Ovary (tissue), 7 donors: ENCODE measurements at regions not wholly inside any gene's neighbourhood (a gene's known extent, or its start where the extent isn't known, plus 50 kb on each side); places are given as distances from the start of the nearest gene placed in this dataset.

Source experiments
- DNase-seq, 5 donors: peaks; one replicate each; pipeline ENCODE4 v3.0.0-alpha.2; 2019 to 2020
- H3K27ac ChIP-seq, 2 donors: fragments of 200-600 bp; one replicate each; pipeline versions ENCODE4 v1.5.1 to v1.8.0; 2019 to 2022
- H3K27me3 ChIP-seq: fragments of 200-600 bp; one replicate; pipeline ENCODE4 v1.8.0; 2022
- H3K36me3 ChIP-seq: fragments of 200-600 bp; sonication (generic); one replicate; pipeline ENCODE4 v1.5.1; 2019
- H3K4me1 ChIP-seq: one replicate; pipeline ENCODE4 v1.8.1; 2013; ENCODE audit warnings: mild to moderate bottlenecking, moderate library complexity; ENCODE audit not compliant: insufficient read depth
- H3K4me3 ChIP-seq: fragments of 200-600 bp; sonication (generic); one replicate; pipeline ENCODE4 v1.5.1; 2017
- H3K9me3 ChIP-seq, 2 donors: fragments of 200-600 bp in 1 of 2; sonication (generic) in 1 of 2; one replicate each; pipeline versions ENCODE4 v1.5.1 to v1.8.1; 2013 to 2019; ENCODE audit warnings: mild to moderate bottlenecking in 1 of 2, moderate library complexity in 1 of 2
- CTCF ChIP-seq, 3 donors: fragments of 450-650 bp in 2 of 3; fragments of 200-600 bp in 1 of 3; IDR thresholded peaks; one replicate each; pipeline versions ENCODE4 v1.5.1 to v1.8.0; 2016 to 2022; ENCODE audit warnings: antibody characterized with exemption in 3 of 3, mild to moderate bottlenecking in 1 of 3
- EP300 ChIP-seq: sonication (generic); formaldehyde crosslinking; IDR thresholded peaks from one replicate; pipeline ENCODE4 v1.6.1; 2017; ENCODE audit warnings: antibody characterized with exemption
- POLR2A ChIP-seq: fragments of 450-650 bp; IDR thresholded peaks from one replicate; pipeline ENCODE4 v1.6.1; 2017; ENCODE audit warnings: antibody characterized with exemption, mild to moderate bottlenecking, moderate library complexity
- WGBS, 3 donors: extraction: QIAGEN DNeasy Blood & Tissue Kit in 1 of 3; methylation state at CpG; one replicate each; pipeline versions ENCODE4 v1.1.5 to v1.1.7; 2013 to 2017; 5-methylcytosine and 5-hydroxymethylcytosine counted together
- intact Hi-C, 4 donors: fragments of 100-400 bp; cut with DNase I; formaldehyde crosslinking; loops; one replicate each; pipeline versions ENCODE4 v1.11.0 to v1.15.1; 2022 to 2023
- donor health status: DM: no; HTN: no; CAD: no; lungs with moderate emphysema.
- donor health status: DM: no; HTN: no; CAD: no.
- donor health status: Bipolar disorder and iron deficiency.
- donor health status: DM: no; HTN: no; CAD: no.
- donor health status: DM: yes; HTN: yes; CAD: no.

- TF ChIP-seq POLR2A (no peak), EP300 (no peak), CTCF (IDR thresholded peaks at IDR 0.05) (no peak)
- no peaks in the 10 kb centered on the region for H3K36me3 ChIP-seq
- 94 to 99% (median 97%) methylated on average over 3 of the region's 3 CpGs for WGBS, 3 donors
- no peak for DNase-seq
- intact Hi-C loops: no loop called here
- H3K4me1 ChIP-seq: peaks cover 1% of the 10 kb centered on the region
- H3K27ac ChIP-seq: no peak overlapping the region
- no peak overlapping the region for H3K4me3 ChIP-seq
- no peaks in the 10 kb centered on the region for H3K9me3 ChIP-seq
- H3K27me3 ChIP-seq: no peaks in the 10 kb centered on the region
Observed at GRCh38 chr15:36398212-36398611, 181.2 kb upstream of the CDIN1 start.

GRCh38 chr15:36399276-36399675 is 180.2 kb upstream of the CDIN1 start:
- no peaks in the 10 kb centered on the region for H3K36me3 ChIP-seq
- peaks cover 1% of the 10 kb centered on the region for H3K4me1 ChIP-seq
- intact Hi-C loops: no loop called here
- DNase-seq: no peak
- 94 to 97% (median 96%) methylated on average over 9 of the region's 9 CpGs for WGBS, 3 donors
- H3K27me3 ChIP-seq: no peaks in the 10 kb centered on the region
- no peaks in the 10 kb centered on the region for H3K9me3 ChIP-seq
- no peak overlapping the region for H3K27ac ChIP-seq
- no peak overlapping the region for H3K4me3 ChIP-seq
- TF ChIP-seq POLR2A: no peak
- no peak for TF ChIP-seq CTCF (IDR thresholded peaks at IDR 0.05)
- no peak for TF ChIP-seq EP300

- peak overlapping the region; percentile 9 for H3K4me3 ChIP-seq
- H3K9me3 ChIP-seq: no peaks in the 10 kb centered on the region
- TF ChIP-seq POLR2A (no peak), EP300 (no peak), CTCF (IDR thresholded peaks at IDR 0.05) (no peak)
- H3K27ac ChIP-seq: peak overlapping the region in 1 of 2 donors; percentile 8
- intact Hi-C loops: no loop called here
- H3K4me1 ChIP-seq: peaks cover 1% of the 10 kb centered on the region
- no peaks in the 10 kb centered on the region for H3K27me3 ChIP-seq
- 30 to 39% (median 33%) methylated on average over 3 of the region's 3 CpGs for WGBS, 3 donors
- H3K36me3 ChIP-seq: no peaks in the 10 kb centered on the region
- DNase-seq: no peak
Observed at GRCh38 chr15:36400936-36401585, 178.4 kb upstream of the CDIN1 start.

- Histone ChIP-seq H3K4me1 (peaks cover 1% of the 10 kb centered on the region), H3K27ac (peak overlapping the region in 1 of 2 donors; percentile 8), H3K36me3 (no peaks in the 10 kb centered on the region), H3K4me3 (peak overlapping the region; percentile 9), H3K9me3 (no peaks in the 10 kb centered on the region), H3K27me3 (no peaks in the 10 kb centered on the region)
- no peak for DNase-seq
- intact Hi-C loops: no loop called here
- 6 to 22% (median 10%) methylated on average over 3 of the region's 3 CpGs for WGBS, 3 donors
- TF ChIP-seq EP300 (no peak), CTCF (IDR thresholded peaks at IDR 0.05) (no peak), POLR2A (no peak)
Observed at GRCh38 chr15:36401586-36401966, 177.8 kb upstream of the CDIN1 start.
